ENCODE measurements at regions not wholly inside any gene's neighbourhood (a gene's known extent, or its start where the extent isn't known, plus 50 kb on each side); places are given as distances from the start of the nearest gene placed in this dataset.

DNA sequence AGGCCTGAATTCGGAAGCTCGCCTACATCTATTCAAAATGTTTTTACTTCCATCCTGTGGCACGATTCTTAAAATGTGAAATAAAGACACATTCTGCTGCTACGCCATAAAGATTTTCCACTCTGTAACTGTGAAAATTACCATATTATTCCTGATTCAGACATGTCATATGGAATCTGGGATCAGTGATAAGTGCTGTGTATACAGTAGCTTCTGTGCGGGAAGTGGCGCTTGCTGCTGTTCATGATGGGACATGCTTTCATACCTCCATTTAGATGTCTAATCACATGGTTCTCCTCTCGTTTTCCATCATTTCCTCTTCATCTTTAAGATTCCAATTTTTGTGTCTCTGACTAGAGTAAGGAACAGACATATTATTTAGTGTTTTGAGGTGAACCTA is 163.2 kb downstream of the TMEM182 start:
- Histone ChIP-seq H3K9me3 (ENCODE audit: insufficient read depth, low read depth) (no peaks in the 10 kb centered on the region), H4K20me1 (ENCODE audit: insufficient read depth) (no peaks in the 10 kb centered on the region), H2AFZ (no peak overlapping the region), H3K27me3 (ENCODE audit: insufficient read depth, low read depth) (no peaks in the 10 kb centered on the region), H3K4me3 (no peak overlapping the region), H3K4me2 (no peak overlapping the region), H3K27ac (no peak overlapping the region), H3K4me1 (replicated peaks; ENCODE audit: insufficient read depth) (no peaks in the 10 kb centered on the region), H3K79me2 (ENCODE audit: low read depth) (no peaks in the 10 kb centered on the region), H3K9me2 (ENCODE audit: insufficient read depth) (no peaks in the 10 kb centered on the region), H3F3A (ENCODE audit: insufficient read depth, low read depth) (no peaks in the 10 kb centered on the region), H3K36me3 (ENCODE audit: low read depth) (no peaks in the 10 kb centered on the region)
- no peak for DNase-seq
- TF ChIP-seq EZH2 (IDR thresholded peaks at IDR 0.05; ENCODE audit: low read depth), result no peak
- TF ChIP-seq, protein P1, sequence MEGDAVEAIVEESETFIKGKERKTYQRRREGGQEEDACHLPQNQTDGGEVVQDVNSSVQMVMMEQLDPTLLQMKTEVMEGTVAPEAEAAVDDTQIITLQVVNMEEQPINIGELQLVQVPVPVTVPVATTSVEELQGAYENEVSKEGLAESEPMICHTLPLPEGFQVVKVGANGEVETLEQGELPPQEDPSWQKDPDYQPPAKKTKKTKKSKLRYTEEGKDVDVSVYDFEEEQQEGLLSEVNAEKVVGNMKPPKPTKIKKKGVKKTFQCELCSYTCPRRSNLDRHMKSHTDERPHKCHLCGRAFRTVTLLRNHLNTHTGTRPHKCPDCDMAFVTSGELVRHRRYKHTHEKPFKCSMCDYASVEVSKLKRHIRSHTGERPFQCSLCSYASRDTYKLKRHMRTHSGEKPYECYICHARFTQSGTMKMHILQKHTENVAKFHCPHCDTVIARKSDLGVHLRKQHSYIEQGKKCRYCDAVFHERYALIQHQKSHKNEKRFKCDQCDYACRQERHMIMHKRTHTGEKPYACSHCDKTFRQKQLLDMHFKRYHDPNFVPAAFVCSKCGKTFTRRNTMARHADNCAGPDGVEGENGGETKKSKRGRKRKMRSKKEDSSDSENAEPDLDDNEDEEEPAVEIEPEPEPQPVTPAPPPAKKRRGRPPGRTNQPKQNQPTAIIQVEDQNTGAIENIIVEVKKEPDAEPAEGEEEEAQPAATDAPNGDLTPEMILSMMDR (conservative IDR thresholded peaks at IDR 0.05), result no peak
- no TSS peak for BruUV-seq (replicated peaks)
- POLR2A ChIA-PET (ENCODE audit: unreplicated experiment), result no interaction called here
- CTCF ChIA-PET, result no interaction called here
- intact Hi-C loops (cut with micrococcal nuclease; ENCODE audit: unreplicated experiment), result no loop called here

DNA sequence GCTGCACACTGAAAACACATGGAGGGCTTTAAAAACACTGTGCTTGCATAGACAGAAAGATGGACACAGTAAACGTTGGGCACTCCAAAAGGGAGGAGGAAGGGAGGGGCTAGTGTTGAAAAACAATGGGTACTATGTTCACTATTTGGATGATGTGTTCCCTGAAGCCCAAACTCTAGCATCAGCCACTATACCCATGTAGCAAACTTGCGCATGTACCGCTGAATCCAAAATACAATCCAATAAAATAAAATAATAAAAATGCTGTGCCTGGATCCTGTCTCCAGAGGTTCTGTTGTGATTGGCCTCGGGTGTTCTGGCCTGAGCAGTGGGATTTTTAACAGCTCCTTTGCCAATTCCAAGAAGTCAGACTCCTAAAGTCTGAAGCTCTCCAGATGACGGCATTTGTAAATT is 166.0 kb downstream of the TMEM182 start:
- ChIA-PET CTCF (no interaction called here), POLR2A (ENCODE audit: unreplicated experiment) (no interaction called here)
- BruUV-seq (replicated peaks), result no TSS peak
- no peak overlapping the region for H3K4me3 ChIP-seq
- no peaks in the 10 kb centered on the region for H3K9me2 ChIP-seq (ENCODE audit: insufficient read depth)
- DNase-seq, result no peak
- no peaks in the 10 kb centered on the region for H3K36me3 ChIP-seq (ENCODE audit: low read depth)
- H3K9me3 ChIP-seq (ENCODE audit: insufficient read depth, low read depth), result no peaks in the 10 kb centered on the region
- H3K79me2 ChIP-seq (ENCODE audit: low read depth), result no peaks in the 10 kb centered on the region
- intact Hi-C loops (cut with micrococcal nuclease; ENCODE audit: unreplicated experiment), result no loop called here
- peaks cover 11% of the 10 kb centered on the region for H3K4me1 ChIP-seq (replicated peaks; ENCODE audit: insufficient read depth)
- H2AFZ ChIP-seq, result no peak overlapping the region
- 0 out of 2 replicates have a peak, but pooled peaks cover 5% of the 10 kb centered on the region for H3F3A ChIP-seq (ENCODE audit: insufficient read depth, low read depth)
- H3K27me3 ChIP-seq (ENCODE audit: insufficient read depth, low read depth), result no peaks in the 10 kb centered on the region
- TF ChIP-seq, protein P1 (conservative IDR thresholded peaks at IDR 0.05), result no peak
- no peak for TF ChIP-seq EZH2 (IDR thresholded peaks at IDR 0.05; ENCODE audit: low read depth)
- no peak overlapping the region for H3K27ac ChIP-seq
- H4K20me1 ChIP-seq (ENCODE audit: insufficient read depth), result no peaks in the 10 kb centered on the region
- no peak overlapping the region for H3K4me2 ChIP-seq

GRCh38 chr2:102929721-102930120 is 167.9 kb downstream of the TMEM182 start:
- H2AFZ ChIP-seq, result no peak overlapping the region
- 0 out of 2 replicates have a peak, but pooled peaks cover 5% of the 10 kb centered on the region for H3F3A ChIP-seq (ENCODE audit: insufficient read depth, low read depth)
- no peak for DNase-seq
- no peaks in the 10 kb centered on the region; the same call in 1 of the 2 replicates for H3K9me3 ChIP-seq (ENCODE audit: insufficient read depth, low read depth)
- no peak overlapping the region for H3K4me2 ChIP-seq
- no peak overlapping the region for H3K27ac ChIP-seq
- no TSS peak for BruUV-seq (replicated peaks)
- no peak overlapping the region for H3K4me3 ChIP-seq
- H4K20me1 ChIP-seq (ENCODE audit: insufficient read depth), result no peaks in the 10 kb centered on the region
- peaks cover 12% of the 10 kb centered on the region for H3K4me1 ChIP-seq (replicated peaks; ENCODE audit: insufficient read depth)
- H3K9me2 ChIP-seq (ENCODE audit: insufficient read depth), result no peaks in the 10 kb centered on the region
- intact Hi-C loops (cut with micrococcal nuclease; ENCODE audit: unreplicated experiment), result no loop called here
- no peaks in the 10 kb centered on the region for H3K79me2 ChIP-seq (ENCODE audit: low read depth)
- ChIA-PET CTCF (no interaction called here), POLR2A (ENCODE audit: unreplicated experiment) (no interaction called here)
- no peaks in the 10 kb centered on the region for H3K27me3 ChIP-seq (ENCODE audit: insufficient read depth, low read depth)
- H3K36me3 ChIP-seq (ENCODE audit: low read depth), result no peaks in the 10 kb centered on the region
- TF ChIP-seq, protein P1 (conservative IDR thresholded peaks at IDR 0.05), result no peak
- no peak for TF ChIP-seq EZH2 (IDR thresholded peaks at IDR 0.05; ENCODE audit: low read depth)
